Tibial nerve (tissue), 4 donors: ENCODE measurements at regions not wholly inside any gene's neighbourhood (a gene's known extent, or its start where the extent isn't known, plus 50 kb on each side); places are given as distances from the start of the nearest gene placed in this dataset.
"Not testable (repeated sequence)": the region's sequence is repeated elsewhere in the genome, so short reads cannot be mapped to it uniquely, and the experiment has no call there.

Experiments used
- DNase-seq, 2 donors: peaks; one replicate each; pipeline ENCODE4 v3.0.0-alpha.2; 2019; ENCODE audit warnings: low spot score in 2 of 2
- H3K27ac ChIP-seq, 4 donors: fragments of 200-600 bp; sonication (generic) in 3 of 4; one replicate each; pipeline ENCODE4 v1.5.1; 2017 to 2019; ENCODE audit warnings: mild to moderate bottlenecking in 1 of 4
- H3K27me3 ChIP-seq, 2 donors: fragments of 200-600 bp; sonication (generic) in 1 of 2; one replicate each; pipeline versions ENCODE4 v1.5.1 to v1.6.0; 2017 to 2019
- H3K36me3 ChIP-seq, 3 donors: fragments of 200-600 bp; sonication (generic); one replicate each; pipeline ENCODE4 v1.5.1; 2018 to 2019
- H3K4me1 ChIP-seq, 4 donors: fragments of 200-600 bp; sonication (generic) in 3 of 4; one replicate each; pipeline ENCODE4 v1.5.1; 2017 to 2019
- H3K4me3 ChIP-seq, 4 donors: fragments of 200-600 bp; sonication (generic) in 3 of 4; one replicate each; pipeline ENCODE4 v1.5.1; 2017 to 2019; ENCODE audit warnings: mild to moderate bottlenecking in 1 of 4, moderate library complexity in 1 of 4
- H3K9me3 ChIP-seq, 4 donors: fragments of 200-600 bp; sonication (generic) in 3 of 4; one replicate each; pipeline ENCODE4 v1.5.1; 2017 to 2019
- EP300 ChIP-seq, 2 donors: sonication (generic); formaldehyde crosslinking; IDR thresholded peaks; one replicate each; pipeline ENCODE4 v1.6.1; 2017; ENCODE audit warnings: antibody characterized with exemption in 2 of 2, mild to moderate bottlenecking in 1 of 2
- POLR2A ChIP-seq, 2 donors: fragments of 450-650 bp; IDR thresholded peaks; one replicate each; pipeline ENCODE4 v1.6.1; 2017; ENCODE audit warnings: antibody characterized with exemption in 2 of 2, mild to moderate bottlenecking in 2 of 2, moderate library complexity in 2 of 2
- WGBS, 2 donors: methylation state at CpG; one replicate each; pipeline ENCODE4 v1.1.5; 2018; 5-methylcytosine and 5-hydroxymethylcytosine counted together
- TF ChIP-seq, protein P1 (sequence below), 5 experiments: fragments of 200-600 bp in 3 of 5; fragments of 450-650 bp in 2 of 5; sonication (generic) in 3 of 5; IDR thresholded peaks; one replicate each; pipeline ENCODE4 v1.5.1; 2016 to 2019; ENCODE audit warnings: antibody characterized with exemption in 5 of 5, mild to moderate bottlenecking in 3 of 5, moderate library complexity in 2 of 5

DNA sequence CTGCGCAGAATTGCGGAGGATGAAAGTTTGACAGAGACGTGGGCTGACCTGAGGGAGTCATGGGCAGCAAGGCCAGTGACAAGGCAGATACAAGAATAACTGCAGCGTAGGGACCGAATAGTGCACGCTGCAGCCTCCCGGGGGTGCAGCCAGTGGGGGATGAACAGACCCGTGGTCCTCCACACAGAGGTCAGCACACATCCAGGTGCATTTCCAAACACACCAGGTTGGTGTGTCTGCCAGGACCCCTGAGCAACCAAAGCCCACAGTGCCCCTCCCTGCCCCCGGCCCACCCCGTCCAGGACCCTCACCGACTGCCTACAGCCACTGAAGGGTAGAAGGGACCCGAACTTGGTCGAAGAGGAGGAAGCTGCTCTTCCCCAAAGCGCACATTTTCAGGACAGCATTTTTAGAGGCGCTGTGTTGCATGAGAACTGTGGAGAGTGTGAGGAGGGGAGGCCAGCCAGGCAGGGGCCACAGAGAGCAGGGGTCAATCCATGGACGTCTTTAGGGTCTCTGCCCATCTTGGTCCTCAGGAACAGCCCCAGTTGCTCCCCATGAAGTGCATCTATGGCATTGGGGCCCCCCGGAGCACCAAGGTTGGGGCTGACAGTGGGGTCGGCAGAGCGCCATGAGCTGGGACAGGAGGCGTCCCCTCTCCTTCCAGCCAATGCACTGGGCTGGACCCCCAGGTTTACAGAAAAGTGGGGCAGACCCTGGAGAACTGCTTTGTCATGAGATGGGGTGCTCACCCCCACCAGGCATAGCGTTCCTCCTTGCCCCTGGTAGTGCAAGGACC is 157.8 kb upstream of the AFDN start:
- TF ChIP-seq EP300 (IDR thresholded peaks at IDR 0.05) (no peak), POLR2A (IDR thresholded peaks at IDR 0.05) (no peak)
- TF ChIP-seq, protein P1, sequence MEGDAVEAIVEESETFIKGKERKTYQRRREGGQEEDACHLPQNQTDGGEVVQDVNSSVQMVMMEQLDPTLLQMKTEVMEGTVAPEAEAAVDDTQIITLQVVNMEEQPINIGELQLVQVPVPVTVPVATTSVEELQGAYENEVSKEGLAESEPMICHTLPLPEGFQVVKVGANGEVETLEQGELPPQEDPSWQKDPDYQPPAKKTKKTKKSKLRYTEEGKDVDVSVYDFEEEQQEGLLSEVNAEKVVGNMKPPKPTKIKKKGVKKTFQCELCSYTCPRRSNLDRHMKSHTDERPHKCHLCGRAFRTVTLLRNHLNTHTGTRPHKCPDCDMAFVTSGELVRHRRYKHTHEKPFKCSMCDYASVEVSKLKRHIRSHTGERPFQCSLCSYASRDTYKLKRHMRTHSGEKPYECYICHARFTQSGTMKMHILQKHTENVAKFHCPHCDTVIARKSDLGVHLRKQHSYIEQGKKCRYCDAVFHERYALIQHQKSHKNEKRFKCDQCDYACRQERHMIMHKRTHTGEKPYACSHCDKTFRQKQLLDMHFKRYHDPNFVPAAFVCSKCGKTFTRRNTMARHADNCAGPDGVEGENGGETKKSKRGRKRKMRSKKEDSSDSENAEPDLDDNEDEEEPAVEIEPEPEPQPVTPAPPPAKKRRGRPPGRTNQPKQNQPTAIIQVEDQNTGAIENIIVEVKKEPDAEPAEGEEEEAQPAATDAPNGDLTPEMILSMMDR (IDR thresholded peaks at IDR 0.05), result no peak
- Histone ChIP-seq H3K4me3 (no peak overlapping the region), H3K4me1 (peaks cover 0 to 12% (median 0%) of the 10 kb centered on the region in 4 donors), H3K9me3 (no peaks in the 10 kb centered on the region), H3K36me3 (no peaks in the 10 kb centered on the region), H3K27ac (no peak overlapping the region), H3K27me3 (no peaks in the 10 kb centered on the region)
- no peak for DNase-seq
- WGBS, 2 donors, result 88 to 92% methylated on average over 18 to 20 of the region's 21 CpGs

DNA sequence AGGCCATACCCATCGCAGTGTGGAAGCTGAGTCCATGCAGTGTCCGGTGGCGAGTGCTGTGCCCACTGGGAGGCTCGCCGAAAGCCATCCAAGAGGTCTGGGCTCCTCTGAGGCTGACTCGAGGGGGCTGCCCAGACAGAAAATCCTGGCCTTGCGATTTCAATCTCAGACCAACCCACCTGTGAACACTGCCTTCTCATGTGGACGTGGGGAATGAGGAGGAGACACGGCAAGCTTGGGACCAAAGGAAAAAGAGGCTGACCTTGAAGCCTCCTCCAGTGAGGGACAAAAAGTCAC is 157.2 kb upstream of the AFDN start:
- H3K36me3 ChIP-seq, result no peaks in the 10 kb centered on the region
- H3K27ac ChIP-seq, result no peak overlapping the region
- WGBS, 2 donors, result 88% methylated on average over 8 to 9 of the region's 9 CpGs
- TF ChIP-seq, protein P1 (IDR thresholded peaks at IDR 0.05), result no peak
- TF ChIP-seq POLR2A (IDR thresholded peaks at IDR 0.05) (no peak), EP300 (IDR thresholded peaks at IDR 0.05) (no peak)
- H3K4me1 ChIP-seq, result peaks cover 0 to 12% (median 0%) of the 10 kb centered on the region in 4 donors
- no peaks in the 10 kb centered on the region for H3K9me3 ChIP-seq
- no peak for DNase-seq
- H3K27me3 ChIP-seq, result no peaks in the 10 kb centered on the region
- H3K4me3 ChIP-seq, result no peak overlapping the region

DNA sequence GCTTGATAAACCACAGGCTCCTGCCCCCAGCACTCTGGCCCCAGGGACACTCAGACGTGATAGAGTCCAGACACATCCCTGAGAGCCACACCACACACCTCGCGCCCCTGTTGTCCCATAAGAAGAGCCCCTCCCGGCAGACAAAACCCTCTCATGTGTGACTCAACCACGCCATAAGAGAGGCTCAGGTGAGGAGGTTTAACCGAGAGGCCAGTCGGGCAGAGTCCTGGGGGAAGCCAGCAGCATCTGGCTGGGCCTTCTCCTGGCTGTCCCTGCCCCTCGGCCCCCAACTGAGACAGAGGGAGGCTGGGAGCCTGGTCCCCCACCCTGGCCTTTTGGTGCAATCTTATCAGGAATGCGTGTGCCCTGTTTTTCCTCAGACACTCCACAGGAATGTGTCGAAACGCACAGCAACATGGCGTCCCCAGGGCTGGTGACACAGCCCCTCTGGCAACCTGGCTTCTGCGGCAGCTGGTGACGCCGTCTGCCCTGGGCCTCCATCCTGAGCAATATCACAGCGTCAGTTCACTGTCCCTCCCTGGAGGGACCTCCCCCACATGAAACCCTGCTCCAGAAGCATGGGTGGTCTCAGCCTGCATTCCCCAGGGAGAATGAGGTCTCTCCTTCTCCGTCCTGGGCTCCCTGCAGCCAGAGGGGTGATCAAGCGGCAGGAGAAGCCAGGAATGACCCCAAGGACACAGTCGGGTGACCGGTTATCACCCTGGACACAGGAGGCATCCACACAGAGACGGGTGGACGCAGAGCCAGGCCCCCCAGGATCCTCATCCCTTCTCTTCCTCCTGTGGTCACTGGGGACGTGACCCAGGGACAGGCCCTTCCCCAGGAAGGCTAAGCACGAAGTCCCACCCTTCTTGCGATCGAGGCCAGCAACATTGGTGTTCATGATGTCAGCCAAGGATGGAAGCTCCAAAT is 156.6 kb upstream of the AFDN start:
- no peaks in the 10 kb centered on the region for H3K9me3 ChIP-seq
- no peak for TF ChIP-seq EP300 (IDR thresholded peaks at IDR 0.05)
- H3K27ac ChIP-seq, result no peak overlapping the region
- H3K27me3 ChIP-seq, result no peaks in the 10 kb centered on the region
- no peak for DNase-seq
- 83 to 86% methylated on average over 23 to 26 of the region's 26 CpGs for WGBS, 2 donors
- H3K4me3 ChIP-seq, result no peak overlapping the region
- H3K4me1 ChIP-seq, result peaks cover 0 to 7% (median 0%) of the 10 kb centered on the region in 4 donors
- H3K36me3 ChIP-seq, result no peaks in the 10 kb centered on the region

DNA sequence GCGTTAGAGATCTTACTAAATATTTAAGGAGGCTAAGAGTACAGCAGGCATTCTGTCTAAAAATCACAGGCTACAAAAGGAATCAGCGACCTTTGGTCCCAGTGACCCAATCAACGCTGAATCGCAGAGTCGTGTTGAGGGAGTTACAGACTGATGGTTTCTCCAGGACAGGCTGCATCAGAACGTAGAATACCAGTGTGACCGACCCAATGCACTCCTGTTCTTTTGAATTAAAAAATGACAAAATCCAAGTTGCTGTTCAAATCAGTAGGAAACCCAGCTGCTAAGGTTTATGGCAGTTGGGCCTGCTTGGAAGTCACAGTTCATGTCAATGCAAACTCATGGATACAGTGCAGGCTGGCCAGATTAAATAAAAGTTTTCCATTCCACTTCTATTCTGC is 155.8 kb upstream of the AFDN start:
- H3K27me3 ChIP-seq, result peaks cover 0 to 4% of the 10 kb centered on the region in 2 donors
- H3K36me3 ChIP-seq, result no peaks in the 10 kb centered on the region
- no peak for TF ChIP-seq POLR2A (IDR thresholded peaks at IDR 0.05)
- TF ChIP-seq, protein P1 (IDR thresholded peaks at IDR 0.05), result no peak
- no peak for TF ChIP-seq EP300 (IDR thresholded peaks at IDR 0.05)
- H3K9me3 ChIP-seq, result no peaks in the 10 kb centered on the region
- no peak for DNase-seq
- peaks cover 0 to 14% (median 0%) of the 10 kb centered on the region in 4 donors for H3K4me1 ChIP-seq
- 82 to 86% methylated on average over 7 of the region's 7 CpGs for WGBS, 2 donors
- H3K27ac ChIP-seq, result no peak overlapping the region
- no peak overlapping the region for H3K4me3 ChIP-seq

DNA sequence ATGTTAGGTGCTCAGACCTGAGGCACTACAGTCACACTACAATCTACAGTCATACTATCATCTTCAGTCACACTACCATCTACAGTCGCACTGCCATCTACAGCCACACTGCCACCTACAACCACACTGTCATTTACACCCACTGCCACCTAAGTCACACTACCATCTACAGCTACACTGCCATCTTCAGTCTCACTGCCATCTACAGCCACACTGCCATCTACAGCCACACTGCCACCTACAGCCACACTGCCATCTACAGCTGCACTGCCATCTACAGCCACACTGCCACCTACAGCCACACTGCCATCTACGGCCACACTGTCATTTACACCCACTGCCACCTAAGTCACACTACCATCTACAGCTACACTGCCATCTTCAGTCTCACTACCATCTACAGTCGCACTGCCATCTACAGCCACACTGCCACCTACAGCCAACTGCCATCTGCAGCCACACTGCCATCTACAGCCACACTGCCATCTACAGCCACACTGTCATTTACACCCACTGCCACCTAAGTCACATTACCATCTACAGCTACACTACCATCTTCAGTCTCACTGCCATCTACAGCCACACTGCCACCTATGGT is 155.2 kb upstream of the AFDN start:
- 89 to 91% methylated on average over 3 of the region's 3 CpGs for WGBS, 2 donors
- not testable (repeated sequence) for DNase-seq, H3K36me3 ChIP-seq

More for the DNA sequence above, 155.2 kb upstream of the AFDN start:
- H3K27me3 ChIP-seq, H3K27ac ChIP-seq, H3K4me3 ChIP-seq, H3K9me3 ChIP-seq: not testable (repeated sequence)
- H3K4me1 ChIP-seq, result peaks cover 0 to 19% (median under 1%) of the 10 kb centered on the region in 4 donors
